LNCAP (cell line): ENCODE measurements at regions not wholly inside any gene's neighbourhood (a gene's known extent, or its start where the extent isn't known, plus 50 kb on each side); places are given as distances from the start of the nearest gene placed in this dataset.

Source experiments
- TF ChIP-seq, protein P1 (sequence below): fragments of 450-650 bp; IDR thresholded peaks from 2 replicates; pipeline ENCODE4 v1.5.1; 2017; ENCODE audit warnings: mild to moderate bottlenecking

GRCh38 chr2:164368896-164369295 lies 252.4 kb downstream of the GRB14 start:
- TF ChIP-seq, protein P1, sequence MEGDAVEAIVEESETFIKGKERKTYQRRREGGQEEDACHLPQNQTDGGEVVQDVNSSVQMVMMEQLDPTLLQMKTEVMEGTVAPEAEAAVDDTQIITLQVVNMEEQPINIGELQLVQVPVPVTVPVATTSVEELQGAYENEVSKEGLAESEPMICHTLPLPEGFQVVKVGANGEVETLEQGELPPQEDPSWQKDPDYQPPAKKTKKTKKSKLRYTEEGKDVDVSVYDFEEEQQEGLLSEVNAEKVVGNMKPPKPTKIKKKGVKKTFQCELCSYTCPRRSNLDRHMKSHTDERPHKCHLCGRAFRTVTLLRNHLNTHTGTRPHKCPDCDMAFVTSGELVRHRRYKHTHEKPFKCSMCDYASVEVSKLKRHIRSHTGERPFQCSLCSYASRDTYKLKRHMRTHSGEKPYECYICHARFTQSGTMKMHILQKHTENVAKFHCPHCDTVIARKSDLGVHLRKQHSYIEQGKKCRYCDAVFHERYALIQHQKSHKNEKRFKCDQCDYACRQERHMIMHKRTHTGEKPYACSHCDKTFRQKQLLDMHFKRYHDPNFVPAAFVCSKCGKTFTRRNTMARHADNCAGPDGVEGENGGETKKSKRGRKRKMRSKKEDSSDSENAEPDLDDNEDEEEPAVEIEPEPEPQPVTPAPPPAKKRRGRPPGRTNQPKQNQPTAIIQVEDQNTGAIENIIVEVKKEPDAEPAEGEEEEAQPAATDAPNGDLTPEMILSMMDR: no peak

DNA sequence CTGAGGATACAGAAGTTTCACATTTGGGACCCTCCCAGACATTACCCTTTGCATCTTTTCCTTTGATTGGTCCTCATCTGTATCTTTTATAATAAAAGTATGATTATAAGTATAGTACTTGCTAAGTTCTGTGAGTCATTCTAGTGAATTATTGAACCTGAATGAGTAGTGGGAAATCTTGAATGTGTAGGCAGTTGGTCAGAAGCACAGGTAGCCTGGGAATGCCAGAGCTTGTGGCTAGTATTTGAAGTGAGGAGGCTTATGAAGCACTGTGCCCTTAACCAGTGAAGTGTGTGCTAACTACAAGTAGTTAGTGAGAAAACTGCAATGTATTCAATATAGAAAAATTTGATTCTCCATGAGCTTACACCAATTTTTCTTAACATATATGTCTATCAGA lies 257.6 kb downstream of the GRB14 start:
- TF ChIP-seq, protein P1: no peak

DNA sequence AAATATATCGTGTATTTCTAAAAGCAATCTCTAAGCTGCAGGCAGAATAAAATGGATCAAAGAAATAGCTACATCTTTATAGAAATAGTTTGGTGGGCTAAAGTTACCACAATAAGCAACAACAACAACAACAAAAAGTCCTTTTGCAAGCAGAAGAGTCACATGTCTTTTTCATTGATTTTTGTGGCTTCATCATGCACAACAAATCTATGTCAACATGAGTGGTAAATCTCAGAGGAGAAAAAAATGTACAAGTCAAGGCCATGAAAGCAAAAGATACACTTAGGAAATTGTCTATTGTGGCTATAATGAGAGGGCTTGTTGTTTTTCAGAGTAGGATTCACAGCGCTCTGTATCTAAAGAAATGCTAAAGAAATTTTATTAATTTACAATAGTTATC lies 269.7 kb downstream of the GRB14 start:
- TF ChIP-seq, protein P1: no peak

- TF ChIP-seq, protein P1: no peak
Measured at GRCh38 chr2:164335947-164336346, 285.3 kb downstream of the GRB14 start.

- TF ChIP-seq, protein P1: no peak
Measured at GRCh38 chr2:164335128-164335527, 286.2 kb downstream of the GRB14 start.

DNA sequence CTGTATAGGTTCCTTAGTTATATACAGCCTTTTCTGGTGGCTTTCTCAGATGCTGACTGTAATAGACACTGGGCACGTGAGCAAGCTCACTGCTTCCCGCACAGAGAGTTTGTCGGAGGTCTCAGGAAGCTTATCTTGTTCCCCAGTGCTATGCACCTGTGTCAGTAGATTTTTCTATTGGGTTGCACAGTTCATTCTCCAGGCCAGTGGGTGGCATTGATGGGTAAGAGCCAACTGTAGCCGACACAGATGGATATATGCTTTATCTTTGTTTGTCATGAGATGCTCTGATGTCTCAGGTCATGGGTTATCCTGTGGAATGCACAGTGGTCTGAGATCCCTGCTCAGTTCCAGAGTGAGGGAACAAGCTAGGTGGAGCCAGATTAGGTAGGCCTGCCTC lies 293.0 kb downstream of the GRB14 start:
- TF ChIP-seq, protein P1: no peak

DNA sequence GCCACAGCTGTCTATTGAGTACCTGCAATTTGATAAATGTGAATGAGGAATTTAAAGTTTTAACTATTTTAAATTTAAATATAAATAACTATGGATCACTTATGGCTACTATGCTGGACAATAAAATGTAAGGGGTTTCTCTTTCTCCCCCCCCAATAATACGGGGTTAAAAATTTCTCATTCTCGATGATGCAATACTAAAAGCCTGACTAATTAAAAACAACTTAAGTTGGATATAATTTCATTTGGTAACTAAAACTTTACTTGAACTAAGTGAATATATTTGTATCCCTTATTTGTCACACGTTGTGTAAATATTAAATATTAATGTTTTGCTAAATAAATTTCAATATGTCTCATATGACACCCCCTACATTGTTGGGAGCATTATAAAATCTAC lies 297.3 kb downstream of the GRB14 start:
- TF ChIP-seq, protein P1: no peak

- TF ChIP-seq, protein P1: no peak
Measured at GRCh38 chr2:164314148-164314547, 307.1 kb downstream of the GRB14 start.
